Lower leg skin (tissue), 4 donors: ENCODE measurements at regions not wholly inside any gene's neighbourhood (a gene's known extent, or its start where the extent isn't known, plus 50 kb on each side); places are given as distances from the start of the nearest gene placed in this dataset.

Experiments
- DNase-seq, 2 donors: peaks; one replicate each; pipeline ENCODE4 v3.0.0-alpha.2; 2019; ENCODE audit warnings: low spot score in 2 of 2
- H3K4me3 ChIP-seq: fragments of 200-600 bp; sonication (generic); 2 replicates; pipeline ENCODE4 v1.5.1; 2017; ENCODE audit warnings: mild to moderate bottlenecking, low read depth; ENCODE audit not compliant: poor library complexity, severe bottlenecking
- POLR2A ChIP-seq, 2 donors: fragments of 450-650 bp; IDR thresholded peaks; one replicate each; pipeline ENCODE4 v1.6.1; 2016 to 2017; ENCODE audit warnings: antibody characterized with exemption in 2 of 2, mild to moderate bottlenecking in 1 of 2, moderate library complexity in 1 of 2
- WGBS, 2 donors: methylation state at CpG; one replicate each; pipeline ENCODE4 v1.1.5; 2018; 5-methylcytosine and 5-hydroxymethylcytosine counted together
- intact Hi-C: fragments of 100-400 bp; cut with DNase I; formaldehyde crosslinking; loops from one replicate; pipeline ENCODE4 v1.15.0; 2023; ENCODE audit warnings: low total_unique reads
- TF ChIP-seq, protein P1 (sequence below), 3 donors: fragments of 450-650 bp; IDR thresholded peaks; one replicate each; pipeline ENCODE4 v1.5.1; 2016; ENCODE audit warnings: antibody characterized with exemption in 3 of 3, mild to moderate bottlenecking in 3 of 3, moderate library complexity in 2 of 3

DNA sequence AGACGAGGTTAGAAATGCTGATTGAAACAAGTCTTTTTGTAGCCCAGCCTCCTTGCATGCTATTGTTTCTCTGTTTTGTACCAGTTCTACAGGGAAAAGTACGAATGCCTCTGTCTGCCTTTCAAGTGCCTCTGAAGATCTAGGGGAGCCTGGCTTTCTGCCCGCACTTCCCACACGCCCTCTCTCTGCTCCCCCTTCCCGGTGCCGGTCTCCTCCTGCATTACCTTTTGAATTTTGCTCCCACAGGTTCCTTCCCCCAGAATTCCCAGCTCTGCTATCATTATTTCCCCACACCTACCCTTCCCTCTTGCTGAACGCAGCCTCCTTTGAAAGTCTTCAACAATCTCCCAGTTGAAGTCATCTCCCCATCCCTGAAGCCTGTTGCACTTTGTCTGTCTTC, 689.7 kb downstream of the BCL11B start:
- H3K4me3 ChIP-seq, result no peak overlapping the region
- no peak for DNase-seq
- WGBS, 2 donors, result 38 to 42% methylated on average over 7 of the region's 7 CpGs
- TF ChIP-seq POLR2A (IDR thresholded peaks at IDR 0.05), result no peak
- TF ChIP-seq, protein P1, sequence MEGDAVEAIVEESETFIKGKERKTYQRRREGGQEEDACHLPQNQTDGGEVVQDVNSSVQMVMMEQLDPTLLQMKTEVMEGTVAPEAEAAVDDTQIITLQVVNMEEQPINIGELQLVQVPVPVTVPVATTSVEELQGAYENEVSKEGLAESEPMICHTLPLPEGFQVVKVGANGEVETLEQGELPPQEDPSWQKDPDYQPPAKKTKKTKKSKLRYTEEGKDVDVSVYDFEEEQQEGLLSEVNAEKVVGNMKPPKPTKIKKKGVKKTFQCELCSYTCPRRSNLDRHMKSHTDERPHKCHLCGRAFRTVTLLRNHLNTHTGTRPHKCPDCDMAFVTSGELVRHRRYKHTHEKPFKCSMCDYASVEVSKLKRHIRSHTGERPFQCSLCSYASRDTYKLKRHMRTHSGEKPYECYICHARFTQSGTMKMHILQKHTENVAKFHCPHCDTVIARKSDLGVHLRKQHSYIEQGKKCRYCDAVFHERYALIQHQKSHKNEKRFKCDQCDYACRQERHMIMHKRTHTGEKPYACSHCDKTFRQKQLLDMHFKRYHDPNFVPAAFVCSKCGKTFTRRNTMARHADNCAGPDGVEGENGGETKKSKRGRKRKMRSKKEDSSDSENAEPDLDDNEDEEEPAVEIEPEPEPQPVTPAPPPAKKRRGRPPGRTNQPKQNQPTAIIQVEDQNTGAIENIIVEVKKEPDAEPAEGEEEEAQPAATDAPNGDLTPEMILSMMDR (IDR thresholded peaks at IDR 0.05), result no peak
- intact Hi-C loops, result no loop called here

DNA sequence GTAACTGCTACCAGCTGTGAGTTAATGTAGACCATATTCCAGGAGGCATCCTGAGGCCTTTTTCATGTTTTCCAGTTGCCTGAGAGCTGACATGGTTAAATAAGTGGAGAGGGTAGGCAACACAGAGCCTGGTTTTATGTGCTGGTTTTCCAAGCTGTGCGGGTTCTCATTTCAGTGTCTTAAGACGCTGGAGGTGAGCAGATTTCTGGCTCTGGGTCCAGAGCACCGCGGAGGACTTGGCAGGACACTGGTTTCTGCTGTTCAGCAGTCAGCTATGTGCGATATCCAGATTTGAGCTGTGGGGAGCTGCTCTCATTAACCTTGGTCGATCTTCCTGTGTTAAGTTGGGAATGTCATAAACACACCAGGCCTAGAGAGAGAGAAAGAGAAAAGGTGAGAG, 680.8 kb downstream of the BCL11B start:
- WGBS, 2 donors, result 39 to 51% methylated on average over 6 of the region's 6 CpGs
- no peak overlapping the region for H3K4me3 ChIP-seq
- no peak for TF ChIP-seq POLR2A (IDR thresholded peaks at IDR 0.05)
- no peak for DNase-seq
- intact Hi-C loops, result no loop called here

DNA sequence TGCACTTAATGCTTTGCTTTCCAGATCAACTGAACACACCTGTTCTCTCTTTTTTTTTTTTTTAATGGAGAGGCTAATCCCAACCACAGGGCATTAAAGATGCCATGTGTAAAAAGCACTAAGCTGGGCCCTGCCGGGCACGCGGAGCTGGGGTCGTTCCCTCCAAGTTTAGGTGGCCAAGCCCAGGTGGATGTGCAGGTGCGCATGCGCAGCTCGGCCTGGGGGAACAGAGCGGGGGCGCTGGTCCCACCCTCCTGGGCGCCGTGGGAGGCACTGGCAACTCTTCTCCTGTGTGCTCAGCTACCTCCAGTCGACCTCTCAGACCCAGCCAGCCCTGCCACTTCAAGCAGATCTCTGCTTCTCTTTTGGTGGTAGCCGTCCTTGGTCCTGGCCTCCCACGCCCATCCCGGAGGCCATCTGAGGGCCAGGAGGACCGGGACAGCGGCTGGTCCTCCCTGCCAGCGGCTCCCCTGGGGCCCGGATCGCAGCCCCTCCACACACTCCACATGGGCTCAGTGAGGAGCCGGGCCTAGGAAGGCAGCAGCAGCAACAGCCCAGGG, 679.3 kb downstream of the BCL11B start:
- H3K4me3 ChIP-seq, result no peak overlapping the region
- intact Hi-C loops, result no loop called here
- DNase-seq, result no peak
- TF ChIP-seq POLR2A (IDR thresholded peaks at IDR 0.05), result no peak
- TF ChIP-seq, protein P1 (IDR thresholded peaks at IDR 0.05), result no peak
- WGBS, 2 donors, result 87 to 91% methylated on average over 21 of the region's 21 CpGs

DNA sequence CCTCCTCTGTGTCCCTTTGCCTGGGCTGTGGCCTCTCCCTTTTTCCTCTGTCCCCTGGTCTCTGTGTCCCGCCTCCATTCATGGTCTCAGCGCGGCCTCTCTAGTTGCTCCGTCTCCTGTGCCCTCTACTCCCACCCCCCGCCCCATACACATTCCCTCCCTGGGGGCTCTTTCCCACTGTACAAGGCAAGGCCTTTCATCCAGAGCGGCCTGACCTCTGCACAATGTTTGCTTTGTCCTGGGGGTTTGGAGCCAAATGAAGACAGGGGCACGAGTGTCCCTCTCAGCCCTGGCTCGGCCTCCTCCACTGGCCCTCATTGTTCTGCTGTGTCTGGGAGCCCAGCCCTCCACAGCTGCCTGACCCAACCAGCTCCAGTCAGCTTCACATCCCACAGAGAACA, 678.6 kb downstream of the BCL11B start:
- 82 to 83% methylated on average over 8 of the region's 8 CpGs for WGBS, 2 donors

DNA sequence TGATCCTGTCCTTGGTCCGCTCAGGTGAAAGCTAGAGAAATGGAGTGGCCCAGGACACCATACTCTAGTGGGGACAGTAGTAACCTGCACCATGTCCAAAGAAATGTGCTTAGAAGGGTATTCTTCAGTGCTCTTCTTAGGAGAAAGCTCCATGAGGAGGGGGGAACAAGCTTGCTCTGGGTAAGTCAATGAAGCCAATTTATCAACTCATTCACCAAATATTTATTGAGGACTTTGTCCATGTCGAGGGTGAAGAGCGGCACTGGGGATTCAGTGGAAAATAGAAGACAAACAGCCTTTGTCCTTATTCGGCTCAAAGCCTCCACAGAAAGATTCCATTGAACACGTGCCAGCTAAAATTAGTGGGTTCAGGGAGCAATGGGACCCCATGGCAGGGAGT, 677.8 kb downstream of the BCL11B start:
- H3K4me3 ChIP-seq, result no peak overlapping the region
- 79 to 83% methylated on average over 5 of the region's 5 CpGs for WGBS, 2 donors
- DNase-seq, result no peak
- intact Hi-C loops, result no loop called here
- TF ChIP-seq POLR2A (IDR thresholded peaks at IDR 0.05), result no peak
- TF ChIP-seq, protein P1 (IDR thresholded peaks at IDR 0.05), result no peak

More for the DNA sequence above, 678.6 kb downstream of the BCL11B start:
- DNase-seq, result no peak
- intact Hi-C loops, result no loop called here
- no peak overlapping the region for H3K4me3 ChIP-seq
- TF ChIP-seq, protein P1 (IDR thresholded peaks at IDR 0.05), result no peak
- no peak for TF ChIP-seq POLR2A (IDR thresholded peaks at IDR 0.05)

DNA sequence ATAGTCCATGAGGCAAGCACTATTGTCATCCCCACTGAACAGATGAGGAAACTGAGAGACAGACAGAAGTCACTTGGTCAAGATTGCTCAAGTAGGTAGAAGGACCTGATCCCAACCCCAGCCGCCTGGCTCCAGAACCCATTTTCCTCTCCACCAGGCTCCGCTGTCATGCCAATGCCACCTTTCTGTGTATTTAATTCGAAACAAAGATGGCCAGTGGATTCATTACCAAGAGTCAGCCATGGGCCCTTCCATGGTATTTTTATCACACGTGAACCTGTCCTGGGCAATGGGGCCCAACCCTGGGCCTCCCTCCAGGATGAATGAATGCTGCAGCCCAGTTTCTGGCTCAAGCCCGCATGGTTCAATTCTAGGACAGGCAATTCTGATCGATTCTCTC, 673.4 kb downstream of the BCL11B start:
- 86 to 92% methylated on average over 6 of the region's 6 CpGs for WGBS, 2 donors
- intact Hi-C loops, result no loop called here

DNA sequence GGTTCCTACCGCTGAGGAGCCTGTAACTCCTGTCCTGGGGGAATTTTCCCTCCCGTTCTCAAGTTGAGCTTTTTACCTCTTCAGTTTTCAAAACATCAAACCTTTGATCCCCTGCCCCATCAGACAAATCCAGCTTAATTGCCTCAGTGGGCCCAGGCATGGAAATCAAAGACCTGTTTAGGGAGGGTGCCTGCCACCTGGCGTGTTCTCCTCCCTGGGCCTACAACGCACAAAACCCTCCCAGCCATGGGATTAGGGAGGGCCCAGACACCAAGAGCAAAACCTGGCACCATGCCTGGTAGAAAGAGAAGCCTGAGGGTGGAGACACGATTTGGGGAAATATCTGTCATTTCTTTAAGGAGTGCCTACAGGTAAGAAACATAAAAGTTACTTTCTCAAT, 672.9 kb downstream of the BCL11B start:
- no peak overlapping the region for H3K4me3 ChIP-seq
- no peak for TF ChIP-seq POLR2A (IDR thresholded peaks at IDR 0.05)
- TF ChIP-seq, protein P1 (IDR thresholded peaks at IDR 0.05), result no peak
- intact Hi-C loops, result no loop called here
- WGBS, 2 donors, result 40 to 50% methylated on average over 5 of the region's 5 CpGs
- no peak for DNase-seq

More for the DNA sequence above, 673.4 kb downstream of the BCL11B start:
- no peak for TF ChIP-seq POLR2A (IDR thresholded peaks at IDR 0.05)
- H3K4me3 ChIP-seq, result no peak overlapping the region
- DNase-seq, result peak in 1 of 2 donors; percentile 54
